ENCODE measurements at regions not wholly inside any gene's neighbourhood (a gene's known extent, or its start where the extent isn't known, plus 50 kb on each side); places are given as distances from the start of the nearest gene placed in this dataset.

GRCh38 chr13:65155861-65156260, 2074.3 kb downstream of the PCDH9 start:
- no peak for TF ChIP-seq POLR2A (IDR thresholded peaks at IDR 0.05; ENCODE audit: low read length)
- no peak for TF ChIP-seq GATA1 (IDR thresholded peaks at IDR 0.05; ENCODE audit: low read depth, low read length)
